GM12865 (cell line): ENCODE measurements at regions not wholly inside any gene's neighbourhood (a gene's known extent, or its start where the extent isn't known, plus 50 kb on each side); places are given as distances from the start of the nearest gene placed in this dataset.
"Not testable (repeated sequence)": the region's sequence is repeated elsewhere in the genome, so short reads cannot be mapped to it uniquely, and the experiment has no call there.

Experiments
- DNase-seq: peaks from one replicate; pipeline ENCODE4 v3.0.0; 2010; ENCODE audit warnings: low read depth
- H3K4me3 ChIP-seq: 2 replicates; pipeline ENCODE4 v1.5.1; 2011; ENCODE audit warnings: mild to moderate bottlenecking, low read depth, low read length, control low read depth
- TF ChIP-seq, protein P1 (sequence below): IDR thresholded peaks from 2 replicates; pipeline ENCODE4 v1.5.1; 2011; ENCODE audit warnings: low read length, control low read depth, low read depth, inconsistent platforms; ENCODE audit not compliant: insufficient read depth; ENCODE audit errors: missing control alignments

GRCh38 chr9:23036416-23036815 lies 589.8 kb downstream of the DMRTA1 start:
- no peak for DNase-seq
- no peak overlapping the region for H3K4me3 ChIP-seq
- TF ChIP-seq, protein P1, sequence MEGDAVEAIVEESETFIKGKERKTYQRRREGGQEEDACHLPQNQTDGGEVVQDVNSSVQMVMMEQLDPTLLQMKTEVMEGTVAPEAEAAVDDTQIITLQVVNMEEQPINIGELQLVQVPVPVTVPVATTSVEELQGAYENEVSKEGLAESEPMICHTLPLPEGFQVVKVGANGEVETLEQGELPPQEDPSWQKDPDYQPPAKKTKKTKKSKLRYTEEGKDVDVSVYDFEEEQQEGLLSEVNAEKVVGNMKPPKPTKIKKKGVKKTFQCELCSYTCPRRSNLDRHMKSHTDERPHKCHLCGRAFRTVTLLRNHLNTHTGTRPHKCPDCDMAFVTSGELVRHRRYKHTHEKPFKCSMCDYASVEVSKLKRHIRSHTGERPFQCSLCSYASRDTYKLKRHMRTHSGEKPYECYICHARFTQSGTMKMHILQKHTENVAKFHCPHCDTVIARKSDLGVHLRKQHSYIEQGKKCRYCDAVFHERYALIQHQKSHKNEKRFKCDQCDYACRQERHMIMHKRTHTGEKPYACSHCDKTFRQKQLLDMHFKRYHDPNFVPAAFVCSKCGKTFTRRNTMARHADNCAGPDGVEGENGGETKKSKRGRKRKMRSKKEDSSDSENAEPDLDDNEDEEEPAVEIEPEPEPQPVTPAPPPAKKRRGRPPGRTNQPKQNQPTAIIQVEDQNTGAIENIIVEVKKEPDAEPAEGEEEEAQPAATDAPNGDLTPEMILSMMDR = no peak

GRCh38 chr9:23039402-23039801 lies 592.8 kb downstream of the DMRTA1 start:
- no peak for DNase-seq
- TF ChIP-seq, protein P1 = no peak
- H3K4me3 ChIP-seq = no peak overlapping the region

DNA sequence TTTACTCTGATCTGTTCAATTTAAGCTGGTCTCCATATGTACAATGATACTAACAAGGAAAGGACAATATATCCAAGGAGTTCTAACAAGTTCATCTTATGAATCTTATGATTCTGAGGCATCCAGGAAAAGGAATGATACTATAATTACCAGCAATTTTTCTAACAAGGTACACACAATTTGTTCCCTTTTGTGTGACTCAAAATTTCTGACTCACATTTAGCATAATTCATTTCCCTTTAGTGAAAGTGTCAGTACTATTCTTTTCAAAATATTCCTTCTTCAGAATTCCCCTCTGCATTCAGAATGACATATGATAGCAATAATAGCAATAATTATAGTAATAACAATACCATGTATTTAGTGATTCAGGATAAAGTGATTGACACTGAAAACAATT lies 594.8 kb downstream of the DMRTA1 start:
- no peak overlapping the region for H3K4me3 ChIP-seq
- TF ChIP-seq, protein P1 = no peak
- no peak for DNase-seq

DNA sequence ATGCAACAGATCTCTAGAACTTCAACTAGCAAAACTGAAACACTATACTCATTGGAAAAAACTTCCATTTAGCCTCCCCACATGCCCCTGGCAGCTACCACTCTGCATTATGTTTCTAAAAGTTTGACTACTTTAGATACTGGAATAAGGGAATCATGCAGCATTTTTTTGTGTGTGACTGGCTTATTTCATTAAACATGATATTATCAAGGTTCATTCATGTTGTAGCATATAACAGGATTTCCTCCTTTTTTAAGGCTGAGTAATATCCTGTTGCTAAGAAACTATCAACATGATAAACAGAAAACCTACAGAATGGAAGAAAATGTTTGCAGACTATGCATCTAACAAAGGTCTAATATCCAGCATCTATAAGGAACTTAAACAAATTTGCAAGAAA lies 597.9 kb downstream of the DMRTA1 start:
- H3K4me3 ChIP-seq = no peak overlapping the region
- DNase-seq = no peak
- TF ChIP-seq, protein P1 = no peak

DNA sequence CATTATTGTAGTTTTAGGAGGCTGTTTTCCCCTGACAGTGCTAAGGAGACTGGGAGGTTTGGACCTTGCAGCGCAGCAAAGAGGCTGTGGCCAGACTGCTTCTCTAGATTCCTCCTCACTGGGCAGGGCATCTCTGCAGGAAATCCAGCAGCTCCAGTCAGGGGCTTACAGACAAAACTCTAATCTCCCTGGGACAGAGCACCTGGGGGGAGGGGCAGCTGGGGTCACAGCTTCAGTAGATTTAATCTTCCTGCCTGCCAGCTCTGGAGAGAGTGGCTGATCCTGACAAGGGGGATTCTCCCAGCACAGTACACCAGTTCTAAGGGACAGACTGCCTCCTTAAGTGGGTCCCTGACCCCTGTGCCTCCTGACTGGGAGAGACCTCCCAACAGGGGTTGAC lies 599.4 kb downstream of the DMRTA1 start:
- DNase-seq, H3K4me3 ChIP-seq: not testable (repeated sequence)

DNA sequence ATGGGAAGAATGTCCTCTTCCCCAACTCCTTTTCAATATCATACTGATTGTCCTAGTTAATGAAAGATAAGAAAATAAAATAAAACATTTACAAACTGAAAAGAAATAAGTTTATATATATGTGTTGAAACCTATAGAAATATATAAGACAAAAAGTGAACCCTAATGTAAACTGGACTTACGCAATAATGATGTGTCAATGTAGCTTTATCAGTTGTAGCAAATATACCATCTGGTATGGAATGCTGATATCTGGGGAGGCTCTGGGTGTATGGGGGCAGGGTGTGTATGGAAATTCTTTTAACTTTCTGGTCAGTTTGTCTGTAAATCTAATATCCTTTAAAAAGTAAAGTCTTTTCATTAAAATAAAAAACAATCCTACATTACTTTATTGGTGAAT lies 603.9 kb downstream of the DMRTA1 start:
- H3K4me3 ChIP-seq = no peak overlapping the region
- TF ChIP-seq, protein P1 = no peak
- no peak for DNase-seq

DNA sequence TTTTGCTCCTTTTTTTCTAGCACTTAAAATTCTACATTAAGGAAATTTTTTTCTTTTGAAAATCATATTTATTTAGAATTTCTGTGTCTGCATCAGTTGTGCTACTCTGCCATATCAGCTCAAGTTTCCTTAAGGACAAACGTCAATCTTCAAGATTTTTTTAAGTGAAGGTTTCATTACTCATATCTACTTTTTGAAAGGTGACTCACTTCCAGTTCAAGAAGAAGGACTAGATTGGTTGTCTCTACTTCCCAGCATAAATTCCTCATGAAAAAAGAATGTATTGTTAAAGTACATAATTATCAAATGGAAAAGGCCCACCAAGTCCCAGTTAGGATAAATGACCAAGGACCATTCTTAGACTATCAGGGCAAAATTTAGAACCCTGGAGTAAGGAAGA lies 626.5 kb downstream of the DMRTA1 start:
- TF ChIP-seq, protein P1 = no peak
- H3K4me3 ChIP-seq = no peak overlapping the region
- no peak for DNase-seq
